ENCODE measurements at regions not wholly inside any gene's neighbourhood (a gene's known extent, or its start where the extent isn't known, plus 50 kb on each side); places are given as distances from the start of the nearest gene placed in this dataset.

DNA sequence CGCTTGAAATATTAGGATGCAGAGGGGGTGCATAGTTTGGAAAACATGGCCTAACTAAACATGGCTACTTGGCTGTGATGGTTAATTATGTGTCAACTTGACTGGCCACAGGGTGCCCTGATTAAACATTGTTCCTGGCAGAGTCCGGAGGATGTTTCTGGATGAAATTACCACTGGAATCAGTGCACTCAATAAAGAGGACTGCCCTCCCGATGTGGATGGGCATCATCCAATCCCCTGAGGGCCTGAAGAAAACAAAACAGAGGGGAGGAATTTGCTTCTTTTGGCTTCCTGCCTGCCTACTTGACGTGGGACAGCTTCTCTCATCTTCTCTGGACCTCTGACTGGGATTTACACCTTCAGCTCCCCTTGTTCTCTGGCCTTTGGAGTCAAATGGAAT lies 79.1 kb upstream of the KCNE2 start (continued):
- TF ChIP-seq, protein P1, sequence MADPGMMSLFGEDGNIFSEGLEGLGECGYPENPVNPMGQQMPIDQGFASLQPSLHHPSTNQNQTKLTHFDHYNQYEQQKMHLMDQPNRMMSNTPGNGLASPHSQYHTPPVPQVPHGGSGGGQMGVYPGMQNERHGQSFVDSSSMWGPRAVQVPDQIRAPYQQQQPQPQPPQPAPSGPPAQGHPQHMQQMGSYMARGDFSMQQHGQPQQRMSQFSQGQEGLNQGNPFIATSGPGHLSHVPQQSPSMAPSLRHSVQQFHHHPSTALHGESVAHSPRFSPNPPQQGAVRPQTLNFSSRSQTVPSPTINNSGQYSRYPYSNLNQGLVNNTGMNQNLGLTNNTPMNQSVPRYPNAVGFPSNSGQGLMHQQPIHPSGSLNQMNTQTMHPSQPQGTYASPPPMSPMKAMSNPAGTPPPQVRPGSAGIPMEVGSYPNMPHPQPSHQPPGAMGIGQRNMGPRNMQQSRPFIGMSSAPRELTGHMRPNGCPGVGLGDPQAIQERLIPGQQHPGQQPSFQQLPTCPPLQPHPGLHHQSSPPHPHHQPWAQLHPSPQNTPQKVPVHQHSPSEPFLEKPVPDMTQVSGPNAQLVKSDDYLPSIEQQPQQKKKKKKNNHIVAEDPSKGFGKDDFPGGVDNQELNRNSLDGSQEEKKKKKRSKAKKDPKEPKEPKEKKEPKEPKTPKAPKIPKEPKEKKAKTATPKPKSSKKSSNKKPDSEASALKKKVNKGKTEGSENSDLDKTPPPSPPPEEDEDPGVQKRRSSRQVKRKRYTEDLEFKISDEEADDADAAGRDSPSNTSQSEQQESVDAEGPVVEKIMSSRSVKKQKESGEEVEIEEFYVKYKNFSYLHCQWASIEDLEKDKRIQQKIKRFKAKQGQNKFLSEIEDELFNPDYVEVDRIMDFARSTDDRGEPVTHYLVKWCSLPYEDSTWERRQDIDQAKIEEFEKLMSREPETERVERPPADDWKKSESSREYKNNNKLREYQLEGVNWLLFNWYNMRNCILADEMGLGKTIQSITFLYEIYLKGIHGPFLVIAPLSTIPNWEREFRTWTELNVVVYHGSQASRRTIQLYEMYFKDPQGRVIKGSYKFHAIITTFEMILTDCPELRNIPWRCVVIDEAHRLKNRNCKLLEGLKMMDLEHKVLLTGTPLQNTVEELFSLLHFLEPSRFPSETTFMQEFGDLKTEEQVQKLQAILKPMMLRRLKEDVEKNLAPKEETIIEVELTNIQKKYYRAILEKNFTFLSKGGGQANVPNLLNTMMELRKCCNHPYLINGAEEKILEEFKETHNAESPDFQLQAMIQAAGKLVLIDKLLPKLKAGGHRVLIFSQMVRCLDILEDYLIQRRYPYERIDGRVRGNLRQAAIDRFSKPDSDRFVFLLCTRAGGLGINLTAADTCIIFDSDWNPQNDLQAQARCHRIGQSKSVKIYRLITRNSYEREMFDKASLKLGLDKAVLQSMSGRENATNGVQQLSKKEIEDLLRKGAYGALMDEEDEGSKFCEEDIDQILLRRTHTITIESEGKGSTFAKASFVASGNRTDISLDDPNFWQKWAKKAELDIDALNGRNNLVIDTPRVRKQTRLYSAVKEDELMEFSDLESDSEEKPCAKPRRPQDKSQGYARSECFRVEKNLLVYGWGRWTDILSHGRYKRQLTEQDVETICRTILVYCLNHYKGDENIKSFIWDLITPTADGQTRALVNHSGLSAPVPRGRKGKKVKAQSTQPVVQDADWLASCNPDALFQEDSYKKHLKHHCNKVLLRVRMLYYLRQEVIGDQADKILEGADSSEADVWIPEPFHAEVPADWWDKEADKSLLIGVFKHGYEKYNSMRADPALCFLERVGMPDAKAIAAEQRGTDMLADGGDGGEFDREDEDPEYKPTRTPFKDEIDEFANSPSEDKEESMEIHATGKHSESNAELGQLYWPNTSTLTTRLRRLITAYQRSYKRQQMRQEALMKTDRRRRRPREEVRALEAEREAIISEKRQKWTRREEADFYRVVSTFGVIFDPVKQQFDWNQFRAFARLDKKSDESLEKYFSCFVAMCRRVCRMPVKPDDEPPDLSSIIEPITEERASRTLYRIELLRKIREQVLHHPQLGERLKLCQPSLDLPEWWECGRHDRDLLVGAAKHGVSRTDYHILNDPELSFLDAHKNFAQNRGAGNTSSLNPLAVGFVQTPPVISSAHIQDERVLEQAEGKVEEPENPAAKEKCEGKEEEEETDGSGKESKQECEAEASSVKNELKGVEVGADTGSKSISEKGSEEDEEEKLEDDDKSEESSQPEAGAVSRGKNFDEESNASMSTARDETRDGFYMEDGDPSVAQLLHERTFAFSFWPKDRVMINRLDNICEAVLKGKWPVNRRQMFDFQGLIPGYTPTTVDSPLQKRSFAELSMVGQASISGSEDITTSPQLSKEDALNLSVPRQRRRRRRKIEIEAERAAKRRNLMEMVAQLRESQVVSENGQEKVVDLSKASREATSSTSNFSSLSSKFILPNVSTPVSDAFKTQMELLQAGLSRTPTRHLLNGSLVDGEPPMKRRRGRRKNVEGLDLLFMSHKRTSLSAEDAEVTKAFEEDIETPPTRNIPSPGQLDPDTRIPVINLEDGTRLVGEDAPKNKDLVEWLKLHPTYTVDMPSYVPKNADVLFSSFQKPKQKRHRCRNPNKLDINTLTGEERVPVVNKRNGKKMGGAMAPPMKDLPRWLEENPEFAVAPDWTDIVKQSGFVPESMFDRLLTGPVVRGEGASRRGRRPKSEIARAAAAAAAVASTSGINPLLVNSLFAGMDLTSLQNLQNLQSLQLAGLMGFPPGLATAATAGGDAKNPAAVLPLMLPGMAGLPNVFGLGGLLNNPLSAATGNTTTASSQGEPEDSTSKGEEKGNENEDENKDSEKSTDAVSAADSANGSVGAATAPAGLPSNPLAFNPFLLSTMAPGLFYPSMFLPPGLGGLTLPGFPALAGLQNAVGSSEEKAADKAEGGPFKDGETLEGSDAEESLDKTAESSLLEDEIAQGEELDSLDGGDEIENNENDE (IDR thresholded peaks at IDR 0.05; ENCODE audit: insufficient replicate concordance, low read length): no peak
- no peak for TF ChIP-seq ASH2L (IDR thresholded peaks at IDR 0.05; ENCODE audit: low read length)
- no peak for TF ChIP-seq RBBP5 (IDR thresholded peaks at IDR 0.05; ENCODE audit: borderline replicate concordance, low read depth, low read length)
- no peak for TF ChIP-seq POU5F1 (IDR thresholded peaks at IDR 0.05; ENCODE audit: low read depth, low read length)
- TF ChIP-seq, protein P2, sequence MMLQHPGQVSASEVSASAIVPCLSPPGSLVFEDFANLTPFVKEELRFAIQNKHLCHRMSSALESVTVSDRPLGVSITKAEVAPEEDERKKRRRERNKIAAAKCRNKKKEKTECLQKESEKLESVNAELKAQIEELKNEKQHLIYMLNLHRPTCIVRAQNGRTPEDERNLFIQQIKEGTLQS (IDR thresholded peaks at IDR 0.05; ENCODE audit: insufficient read depth, low read depth, low read length): no peak

Data from H1 (cell line).